ENCODE measurements at regions not wholly inside any gene's neighbourhood (a gene's known extent, or its start where the extent isn't known, plus 50 kb on each side); places are given as distances from the start of the nearest gene placed in this dataset.

DNA sequence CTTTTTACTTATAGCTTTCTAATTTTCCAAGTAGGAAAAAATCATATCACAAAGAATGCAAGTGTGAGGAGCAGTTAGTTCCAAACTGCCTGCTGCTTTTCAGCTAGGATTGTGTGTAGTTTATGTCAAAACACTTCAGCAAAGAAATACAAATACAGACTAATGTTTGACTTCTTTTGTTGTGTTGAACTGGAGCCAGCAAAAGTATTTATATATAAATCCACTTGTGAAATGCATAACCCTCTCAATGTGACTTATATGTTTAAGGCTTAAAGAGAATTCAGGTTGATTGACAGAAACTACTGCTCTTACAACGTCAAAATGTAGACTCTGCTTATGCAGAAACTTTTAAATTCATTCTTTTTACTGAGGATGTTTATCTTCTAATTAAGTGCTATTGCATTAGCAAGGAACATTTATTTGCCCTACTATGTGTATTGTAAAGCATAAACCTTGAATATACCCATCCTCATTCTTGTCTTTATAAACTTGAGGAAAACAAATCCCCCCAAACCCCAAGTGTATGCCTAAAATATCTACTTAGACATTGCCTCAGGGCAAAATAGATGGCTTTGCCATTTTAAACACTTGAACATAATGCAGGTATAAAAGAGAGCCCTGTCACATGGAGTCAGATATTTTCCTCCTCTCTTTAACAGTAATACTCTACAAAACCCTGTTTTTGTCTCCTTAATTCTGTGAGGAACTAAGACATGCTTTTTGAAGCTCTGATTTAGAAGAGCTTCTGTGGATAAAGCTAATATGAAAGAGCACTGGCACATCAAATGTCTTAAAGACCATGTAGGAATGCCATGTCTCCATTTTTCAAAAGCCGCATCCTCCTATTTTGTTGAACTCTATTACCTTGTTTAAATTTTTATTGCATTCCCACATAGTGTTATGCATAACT is 302.8 kb upstream of the TBC1D5 start:
- DNase-seq (ENCODE audit: low read depth in 2 of 2) = no peak

DNA sequence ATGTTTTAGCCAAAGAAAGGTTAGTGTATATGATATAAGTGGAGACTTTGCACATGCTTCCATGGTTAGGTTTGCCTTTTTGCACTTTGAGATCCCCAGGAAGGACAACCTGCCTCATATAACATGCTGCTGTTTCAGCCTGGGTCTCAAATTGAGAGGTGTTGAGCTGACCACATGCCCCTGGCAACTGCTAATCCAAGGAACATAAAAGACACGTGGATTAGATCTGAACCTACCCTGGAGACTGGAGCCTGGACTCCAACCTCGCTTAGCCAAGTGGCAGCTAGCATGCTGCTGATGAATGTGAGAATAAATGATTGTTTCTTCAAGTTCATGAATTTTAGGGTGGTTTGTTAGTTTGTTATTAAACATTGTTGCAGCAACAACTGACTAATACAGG is 301.8 kb upstream of the TBC1D5 start:
- DNase-seq (ENCODE audit: low read depth in 2 of 2) = no peak

- no peak for DNase-seq (ENCODE audit: low read depth in 2 of 2)
Measured at GRCh38 chr3:18036450-18036815, 294.0 kb upstream of the TBC1D5 start.

DNA sequence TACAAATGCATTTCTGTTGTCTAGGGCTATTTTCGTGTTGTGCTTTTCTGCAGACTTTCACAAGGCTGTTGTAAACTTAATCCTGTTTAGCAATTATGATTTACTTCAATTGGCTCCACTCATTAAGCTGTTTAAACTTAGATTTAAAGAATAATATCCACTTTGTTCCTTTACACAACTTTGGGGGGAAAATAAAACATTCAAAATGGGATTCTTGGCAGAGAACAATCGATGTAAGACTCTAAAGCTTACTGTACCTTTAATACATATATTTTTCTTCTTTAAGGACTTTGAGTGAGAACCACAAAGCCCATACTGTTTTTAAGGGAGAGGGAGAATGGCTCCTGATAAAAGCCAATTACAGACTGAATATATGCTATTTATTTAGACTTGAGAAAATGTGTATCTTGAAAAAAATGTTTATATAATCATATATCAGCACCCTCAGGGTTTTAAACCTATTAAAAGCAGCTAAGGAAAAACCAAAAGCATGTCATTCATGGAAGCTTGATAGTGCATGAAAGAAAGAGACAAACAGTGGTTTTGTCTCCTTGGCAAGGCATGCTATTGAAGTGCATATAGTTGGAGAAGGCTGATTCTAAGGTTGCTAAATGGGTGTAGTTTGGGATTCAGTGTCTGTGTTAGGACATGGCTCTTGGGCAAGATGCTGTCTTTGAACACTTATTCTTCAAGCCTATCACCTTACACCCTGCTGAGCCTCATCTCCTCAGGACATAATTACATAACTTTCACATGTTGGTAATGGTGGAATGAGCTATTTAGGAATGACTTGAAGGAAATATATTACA is 293.4 kb upstream of the TBC1D5 start:
- no peak for DNase-seq (ENCODE audit: low read depth in 2 of 2)

DNA sequence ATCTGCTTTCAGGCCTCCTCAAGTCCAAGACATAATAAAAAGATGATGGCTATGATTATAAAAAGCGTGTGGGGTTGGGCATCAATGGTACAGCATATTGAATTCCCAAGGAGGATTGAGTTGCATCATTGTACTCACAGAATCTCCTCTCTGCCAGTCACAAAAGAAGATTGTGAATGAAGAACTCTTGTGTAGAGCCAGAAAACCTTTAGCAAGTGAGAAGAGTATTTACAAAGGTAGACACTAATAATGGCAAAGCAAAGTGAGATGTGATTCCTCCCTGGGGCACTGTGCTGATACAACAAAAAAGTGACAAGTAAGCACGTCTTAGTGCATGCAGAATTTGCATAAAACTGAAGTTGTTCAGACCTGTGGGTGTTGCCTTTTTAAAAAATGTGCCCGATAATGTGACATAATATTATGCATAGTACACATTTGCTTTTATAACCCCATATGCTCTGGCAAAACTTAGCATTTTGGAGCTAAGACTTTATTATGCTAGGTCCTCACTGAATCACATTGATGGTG is 291.2 kb upstream of the TBC1D5 start:
- no peak for DNase-seq (ENCODE audit: low read depth in 2 of 2)

GRCh38 chr3:18030371-18030870 is 288.0 kb upstream of the TBC1D5 start:
- DNase-seq (ENCODE audit: low read depth in 2 of 2) = no peak

- DNase-seq (ENCODE audit: low read depth in 2 of 2) = no peak
Measured at GRCh38 chr3:18027161-18027939, 284.9 kb upstream of the TBC1D5 start.

GRCh38 chr3:18024715-18025114 is 282.3 kb upstream of the TBC1D5 start:
- DNase-seq (ENCODE audit: low read depth in 2 of 2) = no peak

DNA sequence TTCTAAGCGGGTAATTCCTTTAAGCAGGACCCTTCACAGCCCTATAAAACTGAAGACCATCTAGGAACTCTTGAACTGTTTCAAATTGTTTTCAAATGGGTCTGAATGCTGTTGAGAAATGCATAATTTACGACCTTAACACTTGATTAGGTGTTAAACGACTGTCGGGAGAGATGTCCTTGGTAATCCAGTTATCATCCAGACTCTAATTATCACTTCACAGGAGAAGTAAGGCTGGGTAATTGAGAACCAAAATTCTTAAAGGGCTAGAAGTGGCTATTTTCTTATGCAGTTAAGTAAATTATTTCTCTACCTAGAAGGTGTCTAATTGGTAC is 276.7 kb upstream of the TBC1D5 start:
- no peak for DNase-seq (ENCODE audit: low read depth in 2 of 2)

- no peak for DNase-seq (ENCODE audit: low read depth in 2 of 2)
Measured at GRCh38 chr3:18018491-18019160, 276.2 kb upstream of the TBC1D5 start.

DNA sequence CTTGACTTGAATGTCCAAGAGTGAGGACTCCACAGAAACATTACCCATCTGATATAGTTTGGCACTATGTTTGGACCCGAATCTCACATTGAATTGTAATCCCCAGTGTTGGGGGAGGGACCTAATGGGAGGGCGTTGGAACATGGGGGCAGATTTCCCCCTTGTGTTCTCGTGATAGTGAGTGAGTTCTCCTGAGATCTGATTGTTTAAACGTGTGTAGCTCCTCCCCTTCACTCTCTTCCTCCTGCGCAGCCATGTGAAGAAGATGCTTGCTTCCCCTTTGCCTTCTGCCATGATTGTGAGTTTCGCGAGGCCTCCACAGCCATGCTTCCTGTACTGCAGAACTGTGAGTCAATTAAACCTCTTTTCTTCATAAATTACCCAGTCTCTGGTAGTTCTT is 273.9 kb upstream of the TBC1D5 start:
- no peak for DNase-seq (ENCODE audit: low read depth in 2 of 2)

DNA sequence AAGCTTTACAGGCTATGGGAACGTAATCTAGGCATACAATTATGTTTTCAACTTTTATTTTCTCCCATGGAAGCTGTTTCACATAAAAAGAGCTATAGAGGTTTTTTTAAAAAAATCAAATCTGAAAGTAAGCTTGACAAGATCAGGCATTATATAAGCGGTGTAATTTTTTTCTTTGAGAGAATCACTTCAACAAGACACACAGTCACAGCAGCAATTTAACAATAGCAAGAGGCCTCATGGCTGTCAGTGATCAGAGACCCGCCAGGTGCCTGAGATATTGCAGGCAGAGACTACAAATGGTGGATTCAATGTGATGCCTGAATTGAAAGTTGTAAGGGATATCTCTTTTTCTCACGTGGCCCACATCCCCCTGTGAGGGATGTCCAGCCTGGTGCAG is 270.5 kb upstream of the TBC1D5 start:
- DNase-seq (ENCODE audit: low read depth in 2 of 2) = no peak

GRCh38 chr3:18012436-18012835 is 270.0 kb upstream of the TBC1D5 start:
- DNase-seq (ENCODE audit: low read depth in 2 of 2) = no peak

- DNase-seq (ENCODE audit: low read depth in 2 of 2) = no peak
Measured at GRCh38 chr3:18011387-18011786, 269.0 kb upstream of the TBC1D5 start.

GRCh38 chr3:18010001-18010400 is 267.6 kb upstream of the TBC1D5 start:
- no peak for DNase-seq (ENCODE audit: low read depth in 2 of 2)

GRCh38 chr3:18008706-18009368 is 266.4 kb upstream of the TBC1D5 start:
- DNase-seq (ENCODE audit: low read depth in 2 of 2) = no peak

- DNase-seq (ENCODE audit: low read depth in 2 of 2) = no peak
Measured at GRCh38 chr3:18007980-18008379, 265.5 kb upstream of the TBC1D5 start.

GRCh38 chr3:17995769-17996168 is 253.3 kb upstream of the TBC1D5 start:
- no peak for DNase-seq (ENCODE audit: low read depth in 2 of 2)

DNA sequence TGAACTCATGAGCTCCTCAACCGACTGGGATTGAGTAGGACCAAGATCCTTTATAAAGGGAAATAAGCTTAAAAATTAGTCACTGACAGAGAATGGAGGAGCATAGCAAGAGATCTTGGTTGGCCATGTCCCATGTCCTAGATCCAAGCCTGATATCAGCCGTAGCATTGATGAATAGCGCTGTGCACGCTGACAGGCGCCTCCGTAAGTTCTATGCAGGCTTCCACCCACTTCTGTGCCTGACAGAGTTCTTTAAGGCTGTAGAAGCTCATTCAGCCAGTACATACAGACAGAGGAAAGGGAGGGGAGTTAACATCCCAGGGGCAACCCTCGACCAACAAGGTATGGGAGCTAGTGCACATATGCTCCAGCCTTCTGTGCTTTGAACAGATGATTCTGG is 251.7 kb upstream of the TBC1D5 start:
- DNase-seq (ENCODE audit: low read depth in 2 of 2) = no peak

- no peak for DNase-seq (ENCODE audit: low read depth in 2 of 2)
Measured at GRCh38 chr3:17990390-17990789, 248.0 kb upstream of the TBC1D5 start.

- DNase-seq (ENCODE audit: low read depth in 2 of 2) = no peak
Measured at GRCh38 chr3:17986348-17986816, 244.0 kb upstream of the TBC1D5 start.
